Transverse colon (tissue), 4 donors: ENCODE measurements at regions not wholly inside any gene's neighbourhood (a gene's known extent, or its start where the extent isn't known, plus 50 kb on each side); places are given as distances from the start of the nearest gene placed in this dataset.

Experiments
- CTCF ChIP-seq, 5 experiments: fragments of 200-600 bp in 3 of 5; fragments of 450-650 bp in 2 of 5; sonication (generic) in 3 of 5; IDR thresholded peaks; 1 replicate in 2 of 5; 2 replicates in 3 of 5; pipeline ENCODE4 v1.5.1; 2016 to 2017; ENCODE audit warnings: antibody characterized with exemption in 5 of 5, inconsistent platforms in 3 of 5, mild to moderate bottlenecking in 2 of 5, moderate library complexity in 1 of 5
- EP300 ChIP-seq: sonication (generic); formaldehyde crosslinking; IDR thresholded peaks from one replicate; pipeline ENCODE4 v1.6.1; 2017; ENCODE audit warnings: antibody characterized with exemption, low read depth
- POLR2A ChIP-seq: fragments of 450-650 bp; IDR thresholded peaks from one replicate; pipeline ENCODE4 v1.6.1; 2016; ENCODE audit warnings: antibody characterized with exemption, mild to moderate bottlenecking, moderate library complexity
- POLR2AphosphoS5 ChIP-seq, 3 donors: sonication (generic); formaldehyde crosslinking; IDR thresholded peaks; one replicate each; pipeline ENCODE4 v1.6.1; 2016; ENCODE audit warnings: antibody characterized with exemption in 3 of 3

GRCh38 chr6:55674672-55675071, 95.7 kb upstream of the HMGCLL1 start:
- TF ChIP-seq CTCF (IDR thresholded peaks at IDR 0.05): no peak
- TF ChIP-seq POLR2A: no peak
- no peak for TF ChIP-seq EP300
- no peak for TF ChIP-seq POLR2AphosphoS5 (IDR thresholded peaks at IDR 0.05)
